PC-3 (cell line): ENCODE measurements at regions not wholly inside any gene's neighbourhood (a gene's known extent, or its start where the extent isn't known, plus 50 kb on each side); places are given as distances from the start of the nearest gene placed in this dataset.

Source experiments
- EZH2 ChIP-seq: fragments of 300-600 bp; sonication (generic); IDR thresholded peaks from one replicate; pipeline ENCODE4 v1.6.1; 2017; ENCODE audit warnings: antibody characterized with exemption, mild to moderate bottlenecking, low read length; ENCODE audit not compliant: unreplicated experiment
- EZH2phosphoT487 ChIP-seq: fragments of 300-600 bp; sonication (generic); IDR thresholded peaks from 2 replicates; pipeline ENCODE4 v1.6.1; 2018; ENCODE audit warnings: mild to moderate bottlenecking, antibody characterized with exemption, low read length, borderline replicate concordance
- TF ChIP-seq, protein P1 (sequence below): fragments of 300-600 bp; sonication (generic); conservative IDR thresholded peaks from 2 replicates; pipeline ENCODE4 v1.5.1; 2017; ENCODE audit warnings: antibody characterized with exemption, low read depth, mild to moderate bottlenecking, low read length

DNA sequence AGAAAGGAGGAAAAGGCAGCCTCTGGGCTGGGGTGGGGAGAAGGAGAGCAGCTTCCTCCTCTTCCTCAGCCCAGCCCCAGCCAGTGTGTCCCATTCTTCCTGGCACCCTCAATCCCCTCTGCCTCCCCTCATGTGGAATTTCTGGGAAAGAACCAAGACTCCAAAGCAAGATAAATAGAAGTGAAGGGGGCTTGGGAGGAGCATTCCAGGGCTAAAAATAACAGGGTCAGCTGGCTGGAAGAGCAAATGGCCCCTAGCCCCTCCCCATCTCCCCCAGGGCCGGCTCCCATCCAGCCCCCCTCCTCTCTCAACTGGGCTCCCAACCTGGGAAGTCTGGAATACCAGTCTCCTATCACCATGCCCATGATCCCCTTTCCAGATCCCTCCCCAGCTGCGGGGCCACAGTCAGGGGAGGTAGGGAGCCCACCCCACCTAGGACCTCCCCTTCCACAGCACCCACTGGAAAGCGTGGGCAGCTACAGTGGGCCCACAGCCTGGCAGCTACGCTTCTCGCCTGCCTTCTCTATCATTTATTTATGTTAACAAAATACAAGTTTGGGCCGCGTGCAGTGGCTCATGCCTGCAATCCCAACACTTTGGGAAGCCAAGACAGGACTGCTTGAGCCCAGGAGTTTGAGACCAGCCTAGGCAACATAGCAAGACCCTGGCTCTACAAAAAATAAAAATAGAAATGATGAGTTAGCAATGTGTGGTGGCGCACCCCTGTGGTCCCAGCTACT lies 88.3 kb downstream of the IRF2BPL start:
- TF ChIP-seq, protein P1, sequence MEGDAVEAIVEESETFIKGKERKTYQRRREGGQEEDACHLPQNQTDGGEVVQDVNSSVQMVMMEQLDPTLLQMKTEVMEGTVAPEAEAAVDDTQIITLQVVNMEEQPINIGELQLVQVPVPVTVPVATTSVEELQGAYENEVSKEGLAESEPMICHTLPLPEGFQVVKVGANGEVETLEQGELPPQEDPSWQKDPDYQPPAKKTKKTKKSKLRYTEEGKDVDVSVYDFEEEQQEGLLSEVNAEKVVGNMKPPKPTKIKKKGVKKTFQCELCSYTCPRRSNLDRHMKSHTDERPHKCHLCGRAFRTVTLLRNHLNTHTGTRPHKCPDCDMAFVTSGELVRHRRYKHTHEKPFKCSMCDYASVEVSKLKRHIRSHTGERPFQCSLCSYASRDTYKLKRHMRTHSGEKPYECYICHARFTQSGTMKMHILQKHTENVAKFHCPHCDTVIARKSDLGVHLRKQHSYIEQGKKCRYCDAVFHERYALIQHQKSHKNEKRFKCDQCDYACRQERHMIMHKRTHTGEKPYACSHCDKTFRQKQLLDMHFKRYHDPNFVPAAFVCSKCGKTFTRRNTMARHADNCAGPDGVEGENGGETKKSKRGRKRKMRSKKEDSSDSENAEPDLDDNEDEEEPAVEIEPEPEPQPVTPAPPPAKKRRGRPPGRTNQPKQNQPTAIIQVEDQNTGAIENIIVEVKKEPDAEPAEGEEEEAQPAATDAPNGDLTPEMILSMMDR = no peak
- TF ChIP-seq EZH2 (no peak), EZH2phosphoT487 (no peak)
